TTC549 (cell line): ENCODE measurements at regions not wholly inside any gene's neighbourhood (a gene's known extent, or its start where the extent isn't known, plus 50 kb on each side); places are given as distances from the start of the nearest gene placed in this dataset.
"Not testable (repeated sequence)": the region's sequence is repeated elsewhere in the genome, so short reads cannot be mapped to it uniquely, and the experiment has no call there.

ENCODE experiments used
- FAIRE-seq: peaks from 2 replicates; lab custom pipeline; 2012; peaks lifted over from hg19 to GRCh38; lab: Jason Lieb, UNC

DNA sequence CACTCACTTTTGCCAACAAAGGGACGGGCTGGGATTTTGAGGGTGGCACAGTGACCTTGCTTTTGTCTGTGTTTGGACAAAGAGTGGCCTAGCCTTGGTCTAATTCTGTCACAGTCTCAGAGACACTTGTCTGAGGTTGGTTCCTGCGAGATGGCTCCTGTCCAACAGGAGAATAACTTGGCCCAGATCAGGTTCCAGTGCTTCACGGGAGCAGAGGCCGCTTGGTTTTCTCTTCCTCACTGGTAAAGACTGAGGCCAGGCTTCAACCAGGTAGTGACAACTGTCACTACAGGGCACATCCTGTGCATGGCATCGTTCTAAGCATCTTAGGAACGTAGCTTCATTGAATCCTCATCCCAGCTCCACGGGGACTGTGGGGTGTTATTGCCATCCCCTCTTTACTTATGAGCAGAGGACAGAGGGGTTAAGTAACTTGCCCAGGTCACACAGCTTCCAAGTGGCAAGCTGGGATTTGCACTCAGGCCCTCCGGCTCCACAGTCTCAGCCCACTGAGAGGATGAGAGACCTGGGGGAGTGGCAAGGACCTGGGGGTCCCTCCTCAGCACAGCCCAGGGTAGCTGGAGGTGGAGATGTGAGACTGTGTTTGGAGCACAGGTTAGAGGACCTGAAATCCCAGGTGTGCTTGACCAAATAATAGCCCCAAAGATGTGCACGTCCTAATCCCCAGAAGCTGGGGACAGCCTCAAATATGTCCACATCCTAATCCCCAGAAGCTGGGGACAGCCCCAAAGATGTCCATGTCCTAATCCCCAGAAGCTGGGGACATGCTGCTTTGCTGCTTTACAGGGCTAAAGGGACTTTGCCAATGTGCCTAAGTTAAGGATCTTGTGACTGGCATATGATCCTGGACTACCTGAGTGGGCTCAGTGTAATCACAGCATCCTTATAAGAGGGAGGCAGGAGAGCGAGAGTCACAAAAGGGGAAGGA is 179.2 kb upstream of the RTL1 start:
- FAIRE-seq: no peak

DNA sequence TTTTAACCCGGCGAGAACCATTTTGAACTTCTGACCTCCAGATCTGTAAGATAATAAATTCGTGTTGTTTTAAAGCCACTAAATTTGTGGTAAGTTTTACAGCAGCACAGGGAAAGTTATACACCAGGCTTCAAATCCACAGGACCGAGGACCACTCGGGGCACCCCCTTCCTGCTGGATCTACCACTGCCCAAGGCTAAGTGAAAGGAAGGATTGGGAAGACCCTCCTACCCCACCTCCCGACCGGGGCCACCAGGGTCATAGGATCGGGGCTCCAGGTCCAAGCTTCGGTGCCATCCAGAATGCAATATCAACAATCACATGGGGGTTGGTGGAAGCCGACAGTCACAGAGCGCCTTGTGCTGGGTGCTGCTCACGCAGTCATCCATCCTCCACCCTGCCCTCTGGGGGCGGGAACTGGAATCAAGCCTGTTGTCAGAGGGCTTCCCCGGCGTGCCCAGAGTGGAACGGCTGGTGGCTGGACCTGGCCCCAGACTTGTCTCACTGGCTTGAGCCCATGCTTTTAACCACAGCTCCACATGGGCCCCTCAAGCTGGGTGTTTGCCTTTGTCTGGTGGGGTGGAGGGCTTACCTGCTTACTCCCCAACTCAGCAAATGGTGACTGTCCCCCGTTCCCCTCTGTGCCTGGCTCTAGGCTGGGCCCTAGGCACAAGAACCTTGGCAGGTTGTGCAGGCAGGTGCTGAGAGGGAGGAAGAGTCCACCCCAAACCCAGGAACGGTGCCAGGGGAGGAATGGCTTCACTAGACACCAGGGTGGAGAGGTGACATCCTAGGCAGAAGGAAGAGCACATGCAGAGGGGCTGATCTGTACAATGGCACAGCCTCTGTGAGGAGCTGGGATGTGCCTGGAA is 180.3 kb upstream of the RTL1 start:
- FAIRE-seq: no peak

DNA sequence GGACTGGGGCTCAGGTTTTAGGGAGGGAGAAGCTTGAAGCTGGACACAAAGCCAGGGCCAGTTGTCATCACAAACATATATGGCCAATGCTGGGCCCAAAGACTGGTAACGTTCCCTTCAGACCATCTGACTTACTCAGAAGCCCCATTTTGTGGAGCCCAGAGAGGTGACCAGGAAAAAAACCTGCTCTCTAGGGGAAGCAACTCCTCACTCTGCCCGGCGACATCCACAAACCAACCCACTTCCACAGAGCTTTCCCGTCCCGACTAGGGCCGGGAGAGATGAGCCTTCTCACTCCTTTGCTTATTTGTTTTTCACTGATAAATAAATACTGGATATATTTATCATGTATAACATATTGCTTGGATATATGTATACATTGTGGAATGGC is 180.9 kb upstream of the RTL1 start:
- FAIRE-seq: no peak

DNA sequence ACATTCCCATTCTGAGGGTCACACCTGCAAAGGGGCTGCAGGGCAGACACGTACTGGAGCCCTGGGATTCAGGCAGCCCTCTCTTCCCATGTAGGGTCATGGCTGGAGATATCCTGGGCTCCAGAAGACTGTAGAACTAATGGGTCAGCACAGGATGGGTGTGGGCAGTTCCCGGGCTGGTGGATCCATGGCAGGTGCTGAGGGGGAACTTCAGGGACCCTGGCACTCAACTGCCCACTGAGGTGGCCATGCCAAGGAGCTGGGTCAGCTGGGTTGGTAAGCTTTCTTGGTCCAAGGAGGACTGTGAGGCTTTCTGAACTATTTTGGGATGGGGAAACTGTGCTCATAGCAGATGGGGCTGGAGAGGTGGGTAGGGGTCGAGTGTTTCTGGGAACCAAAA is 183.4 kb upstream of the RTL1 start:
- FAIRE-seq: no peak

DNA sequence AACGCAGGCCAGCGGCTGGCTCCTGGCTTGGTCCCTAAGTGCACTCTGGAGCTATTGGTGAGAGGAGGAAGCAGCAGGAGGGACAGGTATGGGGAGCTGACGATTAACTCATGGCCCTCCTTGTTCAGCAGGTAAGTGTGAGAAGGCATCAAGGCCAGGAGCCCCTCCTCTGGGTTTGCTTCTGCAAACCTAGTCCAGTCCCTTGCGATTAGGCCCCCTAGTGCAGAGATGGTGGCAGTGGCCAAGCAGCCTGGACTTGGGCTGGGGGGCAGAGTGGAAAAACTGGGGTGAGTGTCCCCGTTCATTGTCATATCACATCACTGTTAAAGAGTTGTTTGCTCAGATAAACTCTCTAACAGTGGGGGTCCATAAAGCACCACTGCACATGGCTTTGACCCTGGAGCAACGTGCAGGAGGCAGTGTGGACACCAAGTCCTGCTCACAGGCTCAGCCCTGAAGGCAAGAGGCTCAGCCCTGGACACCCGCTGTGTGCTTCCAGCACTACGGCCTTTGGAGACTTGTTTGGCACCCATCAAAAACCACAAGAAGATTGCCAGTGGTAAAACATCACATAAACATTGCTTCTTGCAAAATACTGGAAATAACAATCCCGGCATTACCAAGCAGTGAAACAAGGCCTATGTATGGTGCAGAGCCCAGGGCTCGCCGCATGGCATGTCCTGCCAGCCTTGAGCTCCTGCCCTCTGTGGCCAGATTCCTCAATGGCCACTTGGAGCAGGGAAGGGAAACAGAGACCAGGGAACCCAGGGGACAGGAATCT is 184.3 kb upstream of the RTL1 start:
- FAIRE-seq: no peak

DNA sequence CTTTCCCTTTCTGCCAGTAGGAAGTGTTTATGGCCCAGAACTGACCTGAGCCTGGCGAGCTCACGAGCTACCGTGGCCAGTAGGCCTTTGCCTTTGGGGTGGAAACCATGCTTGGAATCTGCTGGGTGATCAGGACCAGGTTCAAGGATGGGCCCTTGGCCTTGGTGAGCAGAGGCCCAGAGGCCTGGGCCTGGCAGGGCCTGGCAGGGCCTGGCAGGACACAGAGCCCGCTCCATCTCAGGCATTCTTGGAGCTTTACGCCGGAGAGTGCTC is 184.8 kb upstream of the RTL1 start:
- FAIRE-seq: no peak

DNA sequence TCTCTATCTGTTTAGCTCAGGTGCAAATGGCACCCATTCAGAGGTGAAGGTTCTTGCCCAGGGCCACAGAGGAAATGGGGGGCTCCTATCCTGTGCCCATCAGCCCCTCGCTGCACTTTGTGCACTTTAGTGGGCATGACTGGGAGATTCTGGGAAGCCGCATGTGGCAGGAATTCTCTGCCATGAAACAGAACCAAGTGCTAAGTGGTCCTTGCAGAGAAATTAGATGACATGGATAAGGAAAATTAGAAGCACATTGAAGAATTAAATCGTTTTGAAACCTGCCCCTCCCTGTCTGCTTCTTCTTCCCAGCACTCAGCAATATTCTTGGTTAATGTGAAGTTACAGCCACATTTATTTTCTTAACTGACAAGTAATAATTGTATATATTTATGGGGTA is 185.2 kb upstream of the RTL1 start:
- no peak for FAIRE-seq

DNA sequence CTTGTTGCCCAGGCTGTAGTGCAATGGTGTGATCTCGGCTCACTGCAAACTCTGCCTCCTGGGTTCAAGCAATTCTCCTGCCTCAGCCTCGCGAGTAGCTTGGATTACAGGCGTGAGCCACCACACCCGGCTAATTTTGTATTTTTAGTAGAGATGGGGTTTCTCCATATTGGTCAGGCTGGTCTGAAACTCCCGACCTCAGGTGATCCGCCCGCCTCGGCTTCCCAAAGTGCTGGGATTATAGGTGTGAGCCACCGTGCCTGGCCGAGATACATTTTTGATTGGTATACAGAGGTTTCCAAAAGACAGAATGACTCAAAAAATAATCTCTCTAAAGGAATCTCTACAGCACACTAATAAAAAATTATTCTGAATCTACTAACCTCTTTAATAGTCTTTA is 187.0 kb upstream of the RTL1 start:
- not testable (repeated sequence) for FAIRE-seq

DNA sequence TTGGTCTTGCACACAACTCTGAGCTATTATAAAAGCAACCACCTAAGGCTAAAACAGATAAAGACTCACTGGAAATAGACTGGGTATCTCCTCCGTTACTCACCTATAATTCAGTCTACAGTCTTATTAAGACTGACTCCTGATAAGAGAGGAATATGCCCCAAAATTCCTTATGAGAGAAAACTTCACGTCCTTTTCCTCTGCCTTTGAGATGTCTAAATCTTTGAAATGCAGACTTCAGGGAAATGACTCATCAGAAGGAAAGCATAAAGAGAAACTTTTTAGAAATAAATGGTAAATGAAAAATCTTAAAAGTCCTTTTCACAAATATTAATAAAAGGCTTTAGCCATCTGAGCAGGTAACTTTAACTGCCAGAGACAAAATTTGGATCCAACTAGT is 187.5 kb upstream of the RTL1 start:
- no peak for FAIRE-seq

DNA sequence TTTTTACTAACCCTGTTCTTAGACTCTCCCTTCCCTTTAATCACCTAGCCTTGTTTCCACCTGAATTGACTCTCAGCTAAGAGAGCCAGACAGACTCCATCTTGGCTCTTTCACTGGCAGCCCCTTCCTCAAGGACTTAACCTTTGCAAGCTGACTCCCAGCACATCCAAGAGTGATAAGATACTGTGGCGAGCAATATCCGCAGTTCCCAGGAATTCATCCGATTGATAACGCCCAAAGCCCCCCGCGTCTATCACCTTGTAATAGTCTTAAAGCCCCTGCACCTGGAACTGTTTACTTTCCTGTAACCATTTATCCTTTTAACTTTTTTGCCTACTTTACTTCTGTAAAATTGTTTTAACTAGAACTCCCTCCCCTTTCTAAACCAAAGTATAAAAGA is 191.4 kb upstream of the RTL1 start:
- FAIRE-seq: not testable (repeated sequence)

DNA sequence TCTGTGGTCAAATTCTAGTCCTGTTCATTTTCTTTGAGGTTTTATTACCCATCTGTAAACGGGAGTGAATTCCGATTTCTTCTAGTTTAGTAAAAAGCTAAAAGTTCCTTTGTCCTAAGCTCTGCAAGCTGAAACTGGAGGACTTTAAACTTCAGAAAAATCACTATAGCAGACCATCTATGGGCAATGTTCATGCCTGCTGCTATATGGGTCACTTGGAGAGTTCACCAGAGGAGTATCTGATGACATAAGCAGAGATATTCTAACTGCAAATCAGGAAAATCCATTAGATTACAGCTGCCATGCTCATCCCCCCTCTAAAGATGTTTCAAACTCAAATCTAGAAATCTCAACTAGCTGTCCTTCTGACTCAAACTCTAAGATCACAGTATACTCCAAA is 193.0 kb upstream of the RTL1 start:
- no peak for FAIRE-seq

DNA sequence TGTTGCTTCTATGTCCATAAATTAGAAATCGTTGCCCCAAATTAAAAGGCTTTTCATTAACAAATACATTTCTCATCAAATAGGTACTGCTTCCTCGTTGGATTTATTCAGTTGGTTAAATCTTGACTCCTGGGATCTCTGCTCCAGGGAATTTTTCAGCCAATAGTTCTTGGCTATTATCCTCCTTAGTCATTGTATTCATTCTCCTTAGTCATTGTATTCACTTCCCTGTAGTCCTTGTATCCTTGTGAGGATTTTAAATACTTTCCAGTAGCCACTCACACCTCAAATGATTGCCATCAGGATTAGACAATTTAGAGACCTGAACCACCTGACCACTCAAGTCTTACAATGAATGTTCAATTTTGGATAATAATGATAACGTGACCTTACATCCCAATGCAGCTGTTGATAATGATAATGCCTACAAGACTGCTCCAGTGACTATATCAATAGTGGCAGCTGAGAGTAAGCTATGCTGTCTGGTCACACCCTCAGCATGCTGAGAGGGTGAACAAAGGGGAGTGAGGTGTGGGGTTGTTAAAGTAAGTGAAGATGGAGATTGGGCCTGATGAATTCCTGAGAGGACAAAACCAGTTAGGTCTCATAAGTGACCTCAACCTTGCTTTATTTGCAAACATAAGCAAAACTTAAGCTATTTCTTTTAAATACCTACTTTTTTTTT is 193.7 kb upstream of the RTL1 start:
- no peak for FAIRE-seq

DNA sequence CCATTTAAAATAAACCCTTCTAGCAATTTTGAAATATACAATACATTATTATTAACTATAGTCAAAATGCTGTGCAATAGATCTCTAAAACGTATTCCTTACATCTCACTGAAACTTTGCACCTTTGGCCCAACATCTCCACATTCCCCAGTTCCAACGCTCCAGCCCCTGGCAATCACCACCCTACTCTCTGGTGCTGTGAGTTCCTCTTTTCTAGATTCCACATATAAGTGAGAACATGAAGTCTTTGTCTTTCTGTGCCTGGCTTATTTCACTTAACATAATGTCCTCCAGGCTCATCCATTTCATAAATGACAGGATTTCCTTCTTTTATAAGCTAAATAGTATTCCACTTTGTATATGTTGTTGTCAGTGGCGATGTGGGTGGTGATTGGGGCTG is 194.7 kb upstream of the RTL1 start:
- FAIRE-seq: no peak

DNA sequence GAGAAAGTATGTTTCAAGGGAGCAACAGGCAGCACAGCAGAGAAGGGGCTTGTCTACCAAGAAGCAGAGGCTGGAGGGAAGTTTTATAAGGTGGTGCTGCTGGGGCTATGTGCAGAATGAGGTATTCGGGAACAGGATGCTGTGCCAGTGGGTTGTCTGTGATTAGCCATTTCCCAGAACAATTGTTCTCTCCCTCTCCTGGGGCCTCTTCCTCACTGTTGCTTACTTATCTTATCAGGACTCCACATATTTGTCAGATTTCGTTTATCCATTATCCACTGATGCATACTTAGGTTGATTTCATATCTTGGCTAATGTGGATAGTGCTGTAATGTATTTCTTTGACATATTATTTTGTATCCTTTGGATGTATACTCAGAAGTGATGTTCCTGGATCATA is 195.1 kb upstream of the RTL1 start:
- no peak for FAIRE-seq

DNA sequence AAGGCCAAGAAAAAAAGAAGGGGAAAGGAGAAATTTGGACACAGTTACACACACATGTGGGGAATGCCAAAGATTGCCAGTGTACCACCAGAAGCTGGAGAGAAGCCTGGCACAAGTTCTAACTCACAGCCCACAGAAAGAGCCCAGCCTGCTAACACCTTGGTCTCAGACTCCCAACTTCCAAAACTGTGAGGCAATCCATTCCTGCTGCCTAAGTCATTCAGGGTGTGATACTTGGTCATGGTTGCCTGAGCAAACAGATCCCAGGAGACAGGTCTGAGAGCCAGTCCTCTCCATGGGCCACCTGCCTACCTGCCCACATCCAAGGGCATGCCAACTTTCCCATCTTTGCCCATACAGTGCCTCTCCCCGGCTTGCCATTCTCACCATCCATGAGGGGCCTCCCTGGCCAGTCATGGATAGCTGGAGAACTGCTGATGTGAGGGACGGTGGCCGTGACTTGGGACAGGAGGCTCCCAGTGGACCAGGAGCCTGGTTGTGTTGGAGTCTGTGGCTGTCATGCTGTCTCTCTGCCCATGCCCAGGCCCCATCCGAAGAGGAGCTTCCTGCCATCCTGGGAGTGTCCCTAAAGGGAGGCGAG is 198.0 kb upstream of the RTL1 start:
- no peak for FAIRE-seq

DNA sequence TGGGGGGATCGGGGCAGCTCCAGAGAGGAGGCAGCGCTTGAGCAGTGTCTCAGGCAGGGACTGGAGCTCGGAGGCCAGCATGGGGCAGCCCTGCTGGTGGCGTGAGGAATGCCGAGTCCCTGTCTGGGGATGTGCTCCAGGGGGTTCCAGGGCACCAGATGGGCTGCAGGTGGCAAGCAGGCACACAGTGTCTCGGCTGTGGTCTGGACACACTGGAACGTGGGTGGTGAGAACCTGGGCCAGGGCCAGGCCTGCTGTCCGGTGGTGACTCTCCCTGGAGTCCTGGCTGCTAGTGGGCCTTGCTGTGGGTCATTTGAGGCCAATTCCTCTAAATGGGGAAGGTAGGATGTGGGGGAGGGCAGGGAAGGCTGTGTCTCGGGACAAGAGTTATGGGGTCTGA is 199.4 kb upstream of the RTL1 start:
- FAIRE-seq: no peak

DNA sequence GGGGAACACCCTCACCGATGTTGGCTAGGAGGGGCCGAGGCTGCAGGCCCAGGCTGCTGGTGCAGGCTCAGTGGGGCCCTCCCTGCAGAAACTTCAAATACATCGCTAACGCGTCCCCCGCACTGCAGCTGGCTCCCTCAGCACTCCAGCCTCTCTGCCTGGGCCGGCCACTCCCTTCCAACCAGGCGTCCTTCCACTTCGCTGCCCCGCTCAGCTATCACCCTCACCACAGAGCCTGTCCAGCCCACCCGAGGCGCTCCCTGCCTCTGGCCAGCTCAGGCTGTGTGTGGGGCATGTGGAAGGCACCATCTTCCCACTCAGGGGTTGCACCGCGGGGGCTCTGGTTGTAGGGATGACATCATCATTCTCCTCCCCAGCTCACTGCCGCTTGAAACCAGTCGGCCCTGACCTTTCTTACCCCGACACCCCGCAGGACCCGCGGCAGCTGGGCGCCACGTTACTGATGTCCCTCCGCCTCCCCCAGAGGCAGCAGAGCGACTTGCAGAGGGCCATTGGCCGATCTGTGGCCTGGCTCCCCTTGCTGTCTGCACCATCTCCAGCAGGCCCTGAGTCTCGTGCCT is 199.9 kb upstream of the RTL1 start:
- no peak for FAIRE-seq

DNA sequence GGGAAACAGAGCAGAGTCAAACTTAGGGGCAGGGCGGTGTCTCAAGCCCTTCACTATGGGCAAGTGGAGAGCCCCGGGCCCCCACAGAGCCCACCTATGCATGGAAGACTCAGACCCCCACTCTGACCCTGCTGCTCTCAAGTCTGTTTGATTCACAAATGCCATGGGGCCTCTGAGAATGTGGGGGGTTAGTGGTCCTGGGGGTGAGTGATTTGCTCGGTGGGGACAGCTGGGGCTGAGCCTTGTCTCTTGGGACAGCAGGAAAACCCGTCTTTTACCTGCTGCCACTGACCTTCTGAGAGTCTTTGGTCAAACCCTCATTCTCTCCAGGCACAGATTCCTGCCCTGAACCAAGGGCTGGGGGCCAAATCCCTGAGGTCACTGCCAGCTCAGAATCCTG is 201.0 kb upstream of the RTL1 start:
- no peak for FAIRE-seq

DNA sequence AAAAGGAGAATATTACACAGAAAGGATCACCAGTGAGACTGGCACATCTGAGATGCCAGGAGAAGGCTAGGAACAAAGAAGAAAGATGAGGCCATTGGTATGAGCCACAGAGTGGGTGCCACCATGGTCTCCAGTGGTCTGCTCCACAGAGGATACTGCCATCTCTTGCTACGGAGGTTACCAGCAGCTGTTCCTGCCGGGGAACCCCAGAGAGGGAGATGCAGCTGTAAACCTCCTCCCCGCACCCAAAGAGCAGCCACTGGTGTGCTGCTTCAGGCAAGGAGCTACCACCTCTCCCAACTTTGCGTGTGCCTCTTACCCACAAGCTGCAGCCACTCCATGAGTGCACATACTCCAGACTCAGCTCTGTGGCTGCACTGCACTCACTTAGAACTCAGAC is 201.5 kb upstream of the RTL1 start:
- no peak for FAIRE-seq

DNA sequence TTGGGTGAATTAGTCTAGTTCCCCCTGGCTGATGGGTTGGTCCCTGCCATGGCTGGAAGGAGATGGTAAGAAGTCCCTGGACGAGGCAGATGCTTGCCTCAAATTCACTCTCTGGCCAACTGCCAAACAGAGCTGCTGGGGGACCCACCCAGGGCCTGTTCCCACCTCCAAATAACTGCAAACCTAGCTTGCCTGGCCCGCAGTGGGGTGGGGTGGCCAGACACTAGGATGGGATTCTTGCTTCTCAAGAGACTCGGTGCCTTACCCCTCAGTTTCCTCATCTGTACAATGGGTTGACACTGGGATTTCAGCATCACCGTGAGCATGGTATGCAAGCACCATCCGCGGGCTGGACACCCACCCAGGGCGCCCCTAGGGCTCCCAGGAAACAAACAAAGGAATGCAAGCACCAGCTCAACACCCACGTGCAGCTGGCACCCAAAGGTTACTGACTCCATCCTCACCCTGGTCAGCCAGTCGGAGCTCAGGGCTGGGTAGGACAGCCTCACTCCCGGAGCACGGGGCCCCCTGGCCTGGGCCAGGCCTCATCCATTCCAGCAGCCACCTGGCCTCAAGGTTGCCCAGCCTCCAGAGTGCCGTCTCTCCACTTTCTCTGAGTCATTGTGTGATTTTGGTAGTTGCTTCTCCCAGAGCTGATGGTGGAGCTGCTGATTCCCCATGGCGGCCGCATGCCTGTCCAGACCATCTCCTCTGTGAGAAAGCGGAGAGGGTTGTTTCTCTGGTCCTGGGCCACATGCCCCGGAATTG is 205.2 kb upstream of the RTL1 start:
- FAIRE-seq: no peak

DNA sequence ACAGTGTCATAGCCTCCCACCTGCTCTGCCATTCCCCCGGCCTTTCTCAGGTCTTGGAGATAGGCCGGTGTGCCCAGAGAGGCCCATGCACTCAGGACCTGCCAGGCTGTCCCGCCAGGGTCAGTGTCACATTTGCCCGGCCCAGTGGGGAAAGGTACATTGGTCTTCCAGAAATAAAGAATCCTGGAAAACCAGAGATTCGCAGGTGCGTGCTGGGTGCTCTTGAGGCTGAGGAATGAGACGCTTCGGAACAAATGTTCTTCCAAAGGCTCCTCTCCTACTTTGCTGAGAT is 205.8 kb upstream of the RTL1 start:
- FAIRE-seq: no peak
